Neural progenitor cell (in vitro differentiated cells): ENCODE measurements at regions not wholly inside any gene's neighbourhood (a gene's known extent, or its start where the extent isn't known, plus 50 kb on each side); places are given as distances from the start of the nearest gene placed in this dataset.

Source experiments
- EZH2 ChIP-seq: fragments of 200-600 bp; sonication (generic); IDR thresholded peaks from 2 replicates; pipeline ENCODE4 v1.6.1; 2017; ENCODE audit warnings: antibody characterized with exemption, mild to moderate bottlenecking, moderate library complexity
- EZH2phosphoT487 ChIP-seq: fragments of 200-600 bp; sonication (generic); IDR thresholded peaks from 2 replicates; pipeline ENCODE4 v1.6.1; 2017; ENCODE audit warnings: antibody characterized with exemption
- TF ChIP-seq, protein P1 (sequence below): fragments of 200-600 bp; sonication (generic); IDR thresholded peaks from 2 replicates; pipeline ENCODE4 v1.5.1; 2017; ENCODE audit warnings: antibody characterized with exemption, mild to moderate bottlenecking

- TF ChIP-seq, protein P1, sequence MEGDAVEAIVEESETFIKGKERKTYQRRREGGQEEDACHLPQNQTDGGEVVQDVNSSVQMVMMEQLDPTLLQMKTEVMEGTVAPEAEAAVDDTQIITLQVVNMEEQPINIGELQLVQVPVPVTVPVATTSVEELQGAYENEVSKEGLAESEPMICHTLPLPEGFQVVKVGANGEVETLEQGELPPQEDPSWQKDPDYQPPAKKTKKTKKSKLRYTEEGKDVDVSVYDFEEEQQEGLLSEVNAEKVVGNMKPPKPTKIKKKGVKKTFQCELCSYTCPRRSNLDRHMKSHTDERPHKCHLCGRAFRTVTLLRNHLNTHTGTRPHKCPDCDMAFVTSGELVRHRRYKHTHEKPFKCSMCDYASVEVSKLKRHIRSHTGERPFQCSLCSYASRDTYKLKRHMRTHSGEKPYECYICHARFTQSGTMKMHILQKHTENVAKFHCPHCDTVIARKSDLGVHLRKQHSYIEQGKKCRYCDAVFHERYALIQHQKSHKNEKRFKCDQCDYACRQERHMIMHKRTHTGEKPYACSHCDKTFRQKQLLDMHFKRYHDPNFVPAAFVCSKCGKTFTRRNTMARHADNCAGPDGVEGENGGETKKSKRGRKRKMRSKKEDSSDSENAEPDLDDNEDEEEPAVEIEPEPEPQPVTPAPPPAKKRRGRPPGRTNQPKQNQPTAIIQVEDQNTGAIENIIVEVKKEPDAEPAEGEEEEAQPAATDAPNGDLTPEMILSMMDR = no peak
- TF ChIP-seq EZH2 = no peak
- TF ChIP-seq EZH2phosphoT487 = no peak
Measured at GRCh38 chr7:47653550-47654411, 71.9 kb upstream of the TNS3 start.
